PC-9 (cell line): ENCODE measurements at regions not wholly inside any gene's neighbourhood (a gene's known extent, or its start where the extent isn't known, plus 50 kb on each side); places are given as distances from the start of the nearest gene placed in this dataset.

Experiments
- BruUV-seq: library from RNA; stranded (reverse); fragments of 400-500 nt; replicated peaks from 2 replicates; lab custom pipeline; 2021; lab: Mats Ljungman, UMichigan
- CTCF ChIA-PET: fragments of 300-600 bp; sonication (Branson Sonifier 250); formaldehyde crosslinking; loops from one replicate; lab custom pipeline; 2022; ENCODE audit warnings: antibody characterized with exemption; lab: Charles Lee
- POLR2A ChIA-PET: fragments of 300-600 bp; sonication (Branson Sonifier 250); formaldehyde crosslinking; loops from one replicate; lab custom pipeline; 2022; ENCODE audit warnings: antibody characterized with exemption; ENCODE audit not compliant: unreplicated experiment; lab: Charles Lee
- DNase-seq, 2 experiments: peaks; one replicate each; pipeline versions ENCODE4 v3.0.0 to v3.0.0-alpha.2; 2015 to 2022; ENCODE audit warnings: mixed read lengths in 1 of 2
- H2AFZ ChIP-seq: fragments of 200-600 bp; sonication (generic); 2 replicates; pipeline ENCODE4 v1.8.1; 2017; ENCODE audit warnings: antibody characterized with exemption
- H3F3A ChIP-seq: fragments of 200-600 bp; sonication (generic); 2 replicates; pipeline ENCODE4 v1.8.1; 2017; ENCODE audit warnings: antibody characterized with exemption, mild to moderate bottlenecking, low read depth; ENCODE audit not compliant: insufficient read depth
- H3K27ac ChIP-seq: fragments of 200-600 bp; sonication (generic); 2 replicates; pipeline ENCODE4 v1.6.1; 2016; ENCODE audit warnings: mixed run types
- H3K27me3 ChIP-seq: fragments of 200-600 bp; sonication (generic); 2 replicates; pipeline ENCODE4 v1.6.1; 2016; ENCODE audit warnings: low read depth, mixed run types; ENCODE audit not compliant: insufficient read depth
- H3K36me3 ChIP-seq: fragments of 200-600 bp; sonication (generic); 2 replicates; pipeline ENCODE4 v1.6.1; 2016; ENCODE audit warnings: low read depth, mixed run types
- H3K4me1 ChIP-seq: fragments of 200-600 bp; sonication (generic); replicated peaks from 2 replicates; pipeline ENCODE4 v1.6.1; 2016; ENCODE audit warnings: mixed run types; ENCODE audit not compliant: insufficient read depth
- H3K4me2 ChIP-seq: fragments of 200-600 bp; sonication (generic); 2 replicates; pipeline ENCODE4 v1.6.1; 2017; ENCODE audit warnings: mixed run types
- H3K4me3 ChIP-seq: fragments of 200-600 bp; sonication (generic); 2 replicates; pipeline ENCODE4 v1.6.1; 2016; ENCODE audit warnings: mixed run types
- H3K79me2 ChIP-seq: fragments of 200-600 bp; sonication (generic); 2 replicates; pipeline ENCODE4 v1.6.1; 2017; ENCODE audit warnings: low read depth, mixed run types
- H3K9me2 ChIP-seq: fragments of 200-600 bp; sonication (generic); 2 replicates; pipeline ENCODE4 v1.8.1; 2017; ENCODE audit warnings: mild to moderate bottlenecking; ENCODE audit not compliant: insufficient read depth
- H3K9me3 ChIP-seq: fragments of 200-600 bp; sonication (generic); 2 replicates; pipeline ENCODE4 v1.8.1; 2016; ENCODE audit warnings: low read depth; ENCODE audit not compliant: insufficient read depth
- H4K20me1 ChIP-seq: fragments of 200-600 bp; sonication (generic); 2 replicates; pipeline ENCODE4 v1.8.1; 2017; ENCODE audit not compliant: insufficient read depth
- CTCF ChIP-seq: fragments of 200-600 bp; sonication (generic); conservative IDR thresholded peaks from 2 replicates; pipeline ENCODE4 v1.6.1; 2017; ENCODE audit warnings: mixed run types, antibody characterized with exemption, mild to moderate bottlenecking, moderate library complexity
- EZH2 ChIP-seq: fragments of 200-600 bp; sonication (generic); IDR thresholded peaks from 2 replicates; pipeline ENCODE4 v1.8.0; 2017; ENCODE audit warnings: antibody characterized with exemption, low read depth
- intact Hi-C: fragments of 100-400 bp; cut with micrococcal nuclease; formaldehyde crosslinking; loops from one replicate; pipeline ENCODE4 v1.10.0; 2022; ENCODE audit not compliant: unreplicated experiment

- Histone ChIP-seq H3K9me2 (no peaks in the 10 kb centered on the region), H3K27me3 (peaks cover 72% of the 10 kb centered on the region), H2AFZ (no peak overlapping the region), H3K4me2 (no peak overlapping the region), H3K4me1 (no peaks in the 10 kb centered on the region), H3F3A (no peaks in the 10 kb centered on the region), H3K79me2 (no peaks in the 10 kb centered on the region), H3K9me3 (no peaks in the 10 kb centered on the region), H3K36me3 (no peaks in the 10 kb centered on the region), H4K20me1 (no peaks in the 10 kb centered on the region), H3K27ac (no peak overlapping the region), H3K4me3 (no peak overlapping the region)
- TF ChIP-seq CTCF (no peak), EZH2 (no peak)
- no TSS peak for BruUV-seq
- POLR2A ChIA-PET, result no interaction called here
- no peak for DNase-seq
- CTCF ChIA-PET, result no interaction called here
- intact Hi-C loops, result no loop called here
Measured at GRCh38 chr16:19967561-19967960, 82.9 kb upstream of the GPRC5B start.

- H3K4me2 ChIP-seq, result no peak overlapping the region
- no TSS peak for BruUV-seq
- no peaks in the 10 kb centered on the region for H3K9me2 ChIP-seq
- no peaks in the 10 kb centered on the region for H4K20me1 ChIP-seq
- H3K79me2 ChIP-seq, result no peaks in the 10 kb centered on the region
- no peak overlapping the region for H3K27ac ChIP-seq
- H3K4me3 ChIP-seq, result no peak overlapping the region
- no peak overlapping the region for H2AFZ ChIP-seq
- peaks cover 68% of the 10 kb centered on the region for H3K27me3 ChIP-seq
- DNase-seq, result no peak
- H3K36me3 ChIP-seq, result no peaks in the 10 kb centered on the region
- H3K4me1 ChIP-seq, result no peaks in the 10 kb centered on the region
- no peaks in the 10 kb centered on the region for H3F3A ChIP-seq
- ChIA-PET CTCF (no interaction called here), POLR2A (no interaction called here)
- no peaks in the 10 kb centered on the region for H3K9me3 ChIP-seq
- intact Hi-C loops, result no loop called here
- TF ChIP-seq CTCF (no peak), EZH2 (no peak)
Measured at GRCh38 chr16:19963301-19963700, 78.7 kb upstream of the GPRC5B start.

GRCh38 chr16:19960183-19960582 is 75.5 kb upstream of the GPRC5B start:
- Histone ChIP-seq H3K9me2 (no peaks in the 10 kb centered on the region), H3K4me3 (no peak overlapping the region), H3K9me3 (no peaks in the 10 kb centered on the region), H3K4me1 (no peaks in the 10 kb centered on the region), H3K79me2 (no peaks in the 10 kb centered on the region), H3K36me3 (no peaks in the 10 kb centered on the region), H4K20me1 (no peaks in the 10 kb centered on the region), H2AFZ (no peak overlapping the region), H3F3A (no peaks in the 10 kb centered on the region), H3K27me3 (peaks cover 65% of the 10 kb centered on the region), H3K4me2 (no peak overlapping the region), H3K27ac (no peak overlapping the region)
- no peak for DNase-seq
- POLR2A ChIA-PET, result no interaction called here
- CTCF ChIA-PET, result no interaction called here
- TF ChIP-seq CTCF, result no peak
- TF ChIP-seq EZH2, result no peak
- BruUV-seq, result no TSS peak
- intact Hi-C loops, result no loop called here
